Mucosa of descending colon (tissue), 3 donors: ENCODE measurements at regions not wholly inside any gene's neighbourhood (a gene's known extent, or its start where the extent isn't known, plus 50 kb on each side); places are given as distances from the start of the nearest gene placed in this dataset.

Experiments
- ATAC-seq: fragments of 200-7000 bp; cut with Tn5 transposase; one replicate; pipeline ENCODE4 v1.9.1; 2020; ENCODE audit warnings: mild to moderate bottlenecking, moderate library complexity
- DNase-seq, 3 donors: peaks; one replicate each; pipeline ENCODE4 v3.0.0-alpha.2; 2020
- H3K36me3 ChIP-seq: fragments of 200-600 bp; one replicate; pipeline ENCODE4 v1.8.0; 2021; ENCODE audit warnings: low read depth, mild to moderate bottlenecking
- H3K4me1 ChIP-seq: fragments of 200-600 bp; one replicate; pipeline ENCODE4 v1.8.0; 2021; ENCODE audit warnings: low read depth, mild to moderate bottlenecking
- H3K4me3 ChIP-seq: fragments of 200-600 bp; one replicate; pipeline ENCODE4 v1.8.0; 2021; ENCODE audit warnings: mild to moderate bottlenecking
- H3K9me3 ChIP-seq: fragments of 200-600 bp; one replicate; pipeline ENCODE4 v1.8.0; 2021; ENCODE audit warnings: mild to moderate bottlenecking
- CTCF ChIP-seq: fragments of 200-600 bp; IDR thresholded peaks from one replicate; pipeline ENCODE4 v1.8.0; 2022; ENCODE audit warnings: antibody characterized with exemption, mild to moderate bottlenecking
- intact Hi-C, 2 donors: fragments of 100-400 bp; cut with DNase I in 1 of 2; cut with micrococcal nuclease in 1 of 2; formaldehyde crosslinking; loops; one replicate each; pipeline versions ENCODE4 v1.11.0 to v1.11.1; 2022; cut with DNase I, micrococcal nuclease
- donor health status: DM: no; HTN: no; CAD: no; lungs with moderate emphysema.
- donor health status: DM: no; HTN: no; CAD: no.
- donor health status: DM: no; HTN: yes; CAD: no.

DNA sequence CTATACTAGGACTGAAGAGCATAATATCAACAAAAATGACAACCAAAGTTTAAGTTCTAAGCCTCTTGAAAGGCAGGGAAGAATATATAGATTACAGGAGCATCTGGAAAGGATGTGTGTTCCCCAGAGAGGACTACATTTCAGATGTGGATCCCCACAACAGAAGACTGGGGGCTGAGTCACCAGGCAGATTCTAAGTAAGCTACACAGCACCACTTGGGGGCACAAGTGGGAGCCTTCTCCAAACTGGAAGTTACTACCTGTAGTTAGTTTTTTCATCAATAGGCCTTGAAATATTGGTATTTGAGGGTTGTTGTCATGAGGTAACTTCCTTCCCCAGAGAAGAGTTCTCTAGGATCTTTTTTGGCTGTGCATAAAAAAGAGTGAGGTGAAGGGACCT lies 836.1 kb downstream of the NLGN4Y start:
- H3K36me3 ChIP-seq = no peaks in the 10 kb centered on the region
- no peak for ATAC-seq
- intact Hi-C loops = no loop called here
- DNase-seq = no peak
- TF ChIP-seq CTCF = no peak
- H3K4me3 ChIP-seq = no peak overlapping the region
- no peaks in the 10 kb centered on the region for H3K4me1 ChIP-seq
- H3K9me3 ChIP-seq = no peaks in the 10 kb centered on the region

- Histone ChIP-seq H3K9me3 (no peaks in the 10 kb centered on the region), H3K4me1 (no peaks in the 10 kb centered on the region), H3K36me3 (no peaks in the 10 kb centered on the region), H3K4me3 (no peak overlapping the region)
- ATAC-seq (no peak), DNase-seq (peak in 2 of 3 donors; percentile 23 to 32)
- intact Hi-C loops = no loop called here
- no peak for TF ChIP-seq CTCF
These were observed 840.7 kb downstream of the NLGN4Y start for GRCh38 chrY:15364996-15365395.

GRCh38 chrY:15368786-15369185 lies 844.5 kb downstream of the NLGN4Y start:
- H3K4me3 ChIP-seq = no peak overlapping the region
- no peak for ATAC-seq
- H3K9me3 ChIP-seq = no peaks in the 10 kb centered on the region
- no peak for TF ChIP-seq CTCF
- H3K36me3 ChIP-seq = no peaks in the 10 kb centered on the region
- intact Hi-C loops = no loop called here
- no peaks in the 10 kb centered on the region for H3K4me1 ChIP-seq
- no peak for DNase-seq

- Histone ChIP-seq H3K4me1 (no peaks in the 10 kb centered on the region), H3K36me3 (no peaks in the 10 kb centered on the region), H3K4me3 (no peak overlapping the region), H3K9me3 (no peaks in the 10 kb centered on the region)
- intact Hi-C loops = no loop called here
- ATAC-seq (no peak), DNase-seq (no peak)
- TF ChIP-seq CTCF = no peak
These were observed 860.8 kb downstream of the NLGN4Y start for GRCh38 chrY:15385178-15385577.

DNA sequence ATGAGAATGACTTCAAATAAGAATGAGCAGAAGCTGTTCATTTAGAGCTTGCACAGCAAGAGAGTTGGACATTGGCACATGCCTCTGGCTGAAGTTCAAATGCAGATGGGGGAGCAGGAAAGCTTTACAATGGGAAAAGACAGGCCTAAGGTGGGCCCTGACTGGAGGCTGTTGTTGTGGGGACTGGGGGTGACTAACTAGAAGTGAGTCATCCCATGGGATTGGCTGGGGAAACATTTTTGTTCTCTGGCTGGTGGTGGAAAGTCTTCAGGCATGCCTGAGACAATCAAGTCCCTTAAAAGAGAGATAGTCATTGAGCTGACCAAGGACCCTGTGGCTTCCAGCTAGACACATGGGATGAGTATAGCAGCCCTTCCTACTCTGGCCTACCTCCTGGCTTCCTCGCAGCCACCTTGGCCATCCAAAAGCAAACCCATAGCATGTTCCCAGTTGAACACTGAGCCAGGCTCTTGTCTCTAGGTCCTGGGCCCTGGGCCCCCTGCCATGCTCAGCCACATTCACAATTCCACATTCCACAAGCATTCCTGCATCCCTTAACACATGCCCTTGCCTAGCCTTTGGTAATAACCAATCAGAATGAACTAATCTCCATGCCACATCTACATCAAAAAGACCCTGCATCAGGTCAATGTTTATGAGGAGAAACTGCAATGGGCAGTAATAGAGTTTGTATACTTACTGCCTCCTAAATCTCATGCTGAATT lies 873.4 kb downstream of the NLGN4Y start:
- ATAC-seq = no peak
- DNase-seq = no peak
- Histone ChIP-seq H3K9me3 (no peaks in the 10 kb centered on the region), H3K4me3 (no peak overlapping the region), H3K36me3 (no peaks in the 10 kb centered on the region), H3K4me1 (no peaks in the 10 kb centered on the region)
- no peak for TF ChIP-seq CTCF
- intact Hi-C loops = no loop called here

GRCh38 chrY:15402451-15402850 lies 878.1 kb downstream of the NLGN4Y start:
- H3K4me3 ChIP-seq = no peak overlapping the region
- TF ChIP-seq CTCF = no peak
- no peak for DNase-seq
- H3K9me3 ChIP-seq = no peaks in the 10 kb centered on the region
- intact Hi-C loops = no loop called here
- no peaks in the 10 kb centered on the region for H3K4me1 ChIP-seq
- ATAC-seq = no peak
- H3K36me3 ChIP-seq = no peaks in the 10 kb centered on the region
